Neuronal stem cell (in vitro differentiated cells): ENCODE measurements at regions not wholly inside any gene's neighbourhood (a gene's known extent, or its start where the extent isn't known, plus 50 kb on each side); places are given as distances from the start of the nearest gene placed in this dataset.

Experiments
- DNase-seq: peaks from one replicate; pipeline ENCODE4 v3.0.0-alpha.2; 2013; ENCODE audit warnings: low spot score
- H2AFZ ChIP-seq: one replicate; pipeline ENCODE4 v1.6.1; 2013; ENCODE audit warnings: mild to moderate bottlenecking, low read length, inconsistent platforms
- H2AK5ac ChIP-seq: 2 replicates; pipeline ENCODE4 v1.6.1; 2013; ENCODE audit warnings: low read depth, mild to moderate bottlenecking, inconsistent platforms, low read length, moderate library complexity, mixed read lengths
- H2BK120ac ChIP-seq: 2 replicates; pipeline ENCODE4 v1.6.1; 2013; ENCODE audit warnings: low read depth, mild to moderate bottlenecking, inconsistent platforms, low read length, moderate library complexity, mixed read lengths
- H2BK12ac ChIP-seq: one replicate; pipeline ENCODE4 v1.6.1; 2013; ENCODE audit warnings: low read length, inconsistent platforms
- H2BK15ac ChIP-seq: 2 replicates; pipeline ENCODE4 v1.6.1; 2013; ENCODE audit warnings: mild to moderate bottlenecking, low read length, inconsistent platforms, mixed read lengths
- H2BK5ac ChIP-seq: one replicate; pipeline ENCODE4 v1.6.1; 2013; ENCODE audit warnings: inconsistent platforms, mild to moderate bottlenecking, low read length, moderate library complexity
- H3K14ac ChIP-seq: one replicate; pipeline ENCODE4 v1.6.1; 2013; ENCODE audit warnings: low read length, inconsistent platforms
- H3K18ac ChIP-seq: 2 replicates; pipeline ENCODE4 v1.6.1; 2013; ENCODE audit warnings: low read length, inconsistent platforms
- H3K23ac ChIP-seq: 2 replicates; pipeline ENCODE4 v1.6.1; 2013; ENCODE audit warnings: low read depth, mild to moderate bottlenecking, mixed read lengths, low read length, inconsistent platforms; ENCODE audit not compliant: poor library complexity
- H3K27ac ChIP-seq: replicated peaks from 3 replicates; pipeline ENCODE4 v1.5.1; 2013; ENCODE audit warnings: low read length, inconsistent platforms
- H3K27me3 ChIP-seq, 3 experiments: 2 replicates each; pipeline ENCODE4 v1.6.1; 2013; ENCODE audit warnings: low read length in 3 of 3, mild to moderate bottlenecking in 2 of 3, inconsistent platforms in 1 of 3, low read depth in 1 of 3, mixed read lengths in 1 of 3, moderate library complexity in 1 of 3; ENCODE audit not compliant: control insufficient read depth in 3 of 3, insufficient read depth in 3 of 3
- H3K36me3 ChIP-seq, 2 donors: replicated peaks in 1 of 2; 2 replicates each; pipeline ENCODE4 v1.6.1; 2013; ENCODE audit warnings: low read length in 2 of 2; ENCODE audit not compliant: control insufficient read depth in 2 of 2, insufficient read depth in 2 of 2
- H3K4ac ChIP-seq: 2 replicates; pipeline ENCODE4 v1.6.1; 2013; ENCODE audit warnings: inconsistent platforms, mild to moderate bottlenecking, low read length, moderate library complexity
- H3K4me1 ChIP-seq, 2 donors: 1 replicate in 1 of 2; 2 replicates in 1 of 2; pipeline ENCODE4 v1.6.1; 2013; ENCODE audit warnings: low read length in 2 of 2, low read depth in 1 of 2; ENCODE audit not compliant: control insufficient read depth in 2 of 2, insufficient read depth in 1 of 2
- H3K4me2 ChIP-seq: one replicate; pipeline ENCODE4 v1.6.1; 2013; ENCODE audit warnings: mild to moderate bottlenecking, low read length, inconsistent platforms; ENCODE audit not compliant: insufficient read depth, poor library complexity, severe bottlenecking
- H3K4me3 ChIP-seq, 2 donors: 2 replicates each; pipeline ENCODE4 v1.5.1; 2013; ENCODE audit warnings: low read length in 2 of 2, mild to moderate bottlenecking in 2 of 2, inconsistent platforms in 1 of 2, moderate library complexity in 1 of 2
- H3K79me1 ChIP-seq: one replicate; pipeline ENCODE4 v1.6.1; 2013; ENCODE audit warnings: low read depth, mild to moderate bottlenecking, inconsistent platforms, low read length, moderate library complexity
- H3K9ac ChIP-seq: one replicate; pipeline ENCODE4 v1.6.1; 2013; ENCODE audit warnings: mild to moderate bottlenecking, low read depth, low read length, inconsistent platforms; ENCODE audit not compliant: poor library complexity
- H3K9me3 ChIP-seq, 2 donors: replicated peaks in 1 of 2; 2 replicates each; pipeline versions ENCODE3 to v1.6.1; 2013; ENCODE audit warnings: low read length in 2 of 2, mild to moderate bottlenecking in 2 of 2, inconsistent platforms in 1 of 2, low read depth in 1 of 2, mixed read lengths in 1 of 2, moderate library complexity in 1 of 2; ENCODE audit not compliant: control insufficient read depth in 2 of 2, insufficient read depth in 1 of 2
- H4K8ac ChIP-seq: one replicate; pipeline ENCODE4 v1.6.1; 2013; ENCODE audit warnings: low read depth, mild to moderate bottlenecking, inconsistent platforms, low read length, moderate library complexity
- H4K91ac ChIP-seq: one replicate; pipeline ENCODE4 v1.6.1; 2013; ENCODE audit warnings: low read length, low read depth, mild to moderate bottlenecking, inconsistent platforms; ENCODE audit not compliant: poor library complexity
- whole genome bisulfite sequencing, 2 donors: extraction: QIAGEN DNeasy Blood & Tissue Kit; methylation state at CpG; one replicate each; pipeline ENCODE4 v1.1.7; 2013; ENCODE audit warnings: missing lambda C conversion rate in 2 of 2, mixed read lengths in 1 of 2; ENCODE audit not compliant: insufficient read length in 2 of 2, insufficient replicate concordance in 1 of 2; ENCODE audit errors: extremely low coverage in 2 of 2; 5-methylcytosine and 5-hydroxymethylcytosine counted together

GRCh38 chr17:70668938-70669778 is 499.8 kb downstream of the KCNJ2 start:
- no peak overlapping the region for H2AFZ ChIP-seq
- no peak overlapping the region for H3K27ac ChIP-seq
- no peak overlapping the region for H2BK12ac ChIP-seq
- H2BK120ac ChIP-seq, result no peak overlapping the region
- H2AK5ac ChIP-seq, result no peak overlapping the region
- H2BK5ac ChIP-seq, result no peak overlapping the region
- H3K4me2 ChIP-seq, result no peak overlapping the region
- no peak overlapping the region for H3K4ac ChIP-seq
- H3K36me3 ChIP-seq, result no peaks in the 10 kb centered on the region
- no peak overlapping the region for H3K4me3 ChIP-seq
- no peak overlapping the region for H3K14ac ChIP-seq
- H3K9ac ChIP-seq, result no peak overlapping the region
- no CpG with 5 or more reads among the region's 13 CpGs for WGBS, 2 donors
- H3K23ac ChIP-seq, result no peak overlapping the region
- peak overlapping the region; percentile 9 for H3K18ac ChIP-seq
- H4K91ac ChIP-seq, result no peak overlapping the region
- H3K4me1 ChIP-seq, result peaks cover 0 to 2% of the 10 kb centered on the region in 2 donors
- no peaks in the 10 kb centered on the region for H3K79me1 ChIP-seq
- no peak for DNase-seq
- no peaks in the 10 kb centered on the region for H3K27me3 ChIP-seq
- H4K8ac ChIP-seq, result peak overlapping the region; percentile 52
- H3K9me3 ChIP-seq, result no peaks in the 10 kb centered on the region
- H2BK15ac ChIP-seq, result no peak overlapping the region

DNA sequence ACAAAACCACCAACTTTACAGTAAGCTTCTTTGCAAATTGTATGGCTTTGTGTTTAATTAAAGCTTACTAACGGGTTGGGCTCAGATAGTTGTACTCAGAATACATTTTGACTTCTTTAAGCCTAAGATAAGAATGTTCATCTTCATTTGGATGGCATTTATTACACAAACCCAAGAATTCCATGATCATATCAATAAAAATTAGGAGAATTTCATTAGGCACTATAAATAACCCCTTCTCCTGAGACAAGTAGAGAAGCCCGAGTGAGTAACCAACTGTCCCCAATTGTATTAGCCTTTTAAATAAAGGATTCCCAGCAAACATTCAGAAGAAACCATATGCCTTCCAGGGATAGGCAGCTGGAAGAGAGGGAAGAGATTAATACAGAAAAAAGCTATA is 504.7 kb downstream of the KCNJ2 start:
- Histone ChIP-seq H2AFZ (no peak overlapping the region), H3K79me1 (no peaks in the 10 kb centered on the region), H3K23ac (no peak overlapping the region), H2BK5ac (no peak overlapping the region), H3K18ac (no peak overlapping the region), H4K91ac (no peak overlapping the region), H3K4me2 (no peak overlapping the region), H2BK12ac (no peak overlapping the region), H2BK120ac (no peak overlapping the region), H3K14ac (no peak overlapping the region), H4K8ac (no peak overlapping the region), H3K27me3 (no peaks in the 10 kb centered on the region), H3K27ac (no peak overlapping the region), H3K4me1 (peaks cover 4 to 10% of the 10 kb centered on the region in 2 donors), H2BK15ac (no peak overlapping the region), H3K9ac (no peak overlapping the region), H3K9me3 (no peaks in the 10 kb centered on the region), H3K36me3 (no peaks in the 10 kb centered on the region), H2AK5ac (no peak overlapping the region), H3K4me3 (no peak overlapping the region), H3K4ac (no peak overlapping the region)
- DNase-seq, result no peak
- no CpG with 5 or more reads among the region's 2 CpGs for WGBS, 2 donors

DNA sequence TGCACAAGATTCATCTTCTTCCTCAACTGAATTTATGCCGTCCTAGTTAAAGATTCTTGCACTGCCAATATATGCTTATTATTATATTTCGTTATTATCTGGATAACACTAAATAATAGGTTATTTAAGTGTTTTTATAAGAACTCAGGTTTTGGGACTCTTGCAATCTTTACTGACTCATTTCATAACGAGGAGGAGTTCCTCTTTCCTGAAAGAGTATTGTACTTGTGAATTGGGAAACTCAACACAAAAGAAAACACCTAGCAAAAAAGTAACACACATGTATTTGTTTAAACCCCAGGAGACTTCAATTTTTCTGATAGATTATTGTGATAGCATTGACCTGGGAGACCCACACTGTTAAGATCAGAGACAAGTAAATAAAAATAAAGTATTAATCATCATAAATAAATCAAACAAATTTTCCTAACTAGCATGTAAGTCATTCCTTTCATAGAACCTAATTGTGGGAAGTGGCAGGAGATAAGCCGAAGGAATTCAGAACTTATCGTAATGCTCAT is 505.8 kb downstream of the KCNJ2 start:
- Histone ChIP-seq H3K4me1 (peaks cover 4 to 10% of the 10 kb centered on the region in 2 donors), H3K27ac (no peak overlapping the region), H2AFZ (no peak overlapping the region), H3K9me3 (no peaks in the 10 kb centered on the region), H4K91ac (no peak overlapping the region), H2BK5ac (no peak overlapping the region), H3K4ac (no peak overlapping the region), H3K23ac (no peak overlapping the region), H3K14ac (no peak overlapping the region), H2BK15ac (no peak overlapping the region), H3K9ac (no peak overlapping the region), H3K79me1 (no peaks in the 10 kb centered on the region), H3K18ac (no peak overlapping the region), H3K4me2 (no peak overlapping the region), H2AK5ac (no peak overlapping the region), H3K27me3 (no peaks in the 10 kb centered on the region), H3K4me3 (no peak overlapping the region), H3K36me3 (no peaks in the 10 kb centered on the region), H2BK12ac (no peak overlapping the region), H4K8ac (no peak overlapping the region), H2BK120ac (no peak overlapping the region)
- DNase-seq, result no peak
- no CpG with 5 or more reads among the region's 5 CpGs for WGBS, 2 donors

DNA sequence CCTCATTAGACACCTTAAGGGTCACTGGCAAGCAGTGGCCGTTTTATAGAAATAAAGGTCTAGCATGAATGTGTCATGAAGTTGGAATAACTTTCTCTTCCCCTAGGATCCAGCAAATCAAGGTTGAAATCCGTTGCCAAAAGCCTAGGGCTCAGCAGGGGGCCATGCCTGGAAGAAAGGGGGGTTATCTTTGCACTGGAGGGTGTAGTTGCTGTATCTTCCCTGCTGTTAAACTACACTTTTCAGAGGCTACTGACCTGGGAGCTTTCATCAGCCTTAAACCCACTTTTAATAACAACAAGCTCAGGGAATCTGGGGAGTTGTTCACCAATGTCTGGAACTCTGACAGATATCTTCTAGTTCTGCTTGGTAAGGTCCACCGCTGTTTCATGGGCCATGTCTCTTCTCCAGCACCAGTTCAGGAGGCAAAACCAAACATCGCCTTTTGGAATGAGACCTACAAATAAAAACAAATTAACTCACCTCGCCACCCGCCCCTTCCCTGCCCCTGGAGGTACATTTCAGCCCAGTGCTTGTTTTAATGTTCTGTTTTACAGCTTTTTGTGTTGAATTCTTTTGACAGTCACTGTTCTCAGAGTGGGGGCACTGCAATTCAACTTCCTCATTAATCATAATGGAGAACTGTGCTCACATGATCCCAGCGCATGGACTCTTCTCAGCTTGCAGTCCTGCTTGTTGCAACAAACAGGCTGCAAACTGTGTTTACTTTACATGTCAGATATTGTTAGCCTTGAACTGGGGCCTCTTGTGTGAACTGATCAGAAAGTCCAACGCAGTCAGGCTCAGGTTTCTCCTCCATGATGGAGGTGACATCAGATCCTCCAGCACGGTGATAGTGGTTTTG is 508.7 kb downstream of the KCNJ2 start:
- Histone ChIP-seq H3K9ac (no peak overlapping the region), H3K14ac (no peak overlapping the region), H3K23ac (no peak overlapping the region), H3K27ac (no peak overlapping the region), H3K4me3 (no peak overlapping the region), H2AFZ (peak overlapping the region; percentile 68), H3K27me3 (no peaks in the 10 kb centered on the region), H3K4me1 (peaks cover 2 to 10% of the 10 kb centered on the region in 2 donors), H3K79me1 (no peaks in the 10 kb centered on the region), H2BK120ac (no peak overlapping the region), H2BK5ac (no peak overlapping the region), H4K91ac (no peak overlapping the region), H3K4ac (no peak overlapping the region), H4K8ac (no peak overlapping the region), H3K9me3 (no peaks in the 10 kb centered on the region), H2BK15ac (no peak overlapping the region), H3K18ac (no peak overlapping the region), H2BK12ac (no peak overlapping the region), H3K4me2 (no peak overlapping the region), H3K36me3 (no peaks in the 10 kb centered on the region), H2AK5ac (no peak overlapping the region)
- WGBS, 2 donors, result no CpG with 5 or more reads among the region's 9 CpGs
- no peak for DNase-seq
